GM21576 (cell line): ENCODE measurements at regions not wholly inside any gene's neighbourhood (a gene's known extent, or its start where the extent isn't known, plus 50 kb on each side); places are given as distances from the start of the nearest gene placed in this dataset.

ENCODE experiments used
- ATAC-seq: cut with Tn5 transposase; IDR thresholded peaks from one replicate; pipeline ENCODE4 v1.9.1; 2021; ENCODE audit warnings: mild to moderate bottlenecking, moderate library complexity; ENCODE audit not compliant: unreplicated experiment

GRCh38 chr22:47561115-47561675, 798.7 kb downstream of the TBC1D22A start:
- no peak for ATAC-seq

DNA sequence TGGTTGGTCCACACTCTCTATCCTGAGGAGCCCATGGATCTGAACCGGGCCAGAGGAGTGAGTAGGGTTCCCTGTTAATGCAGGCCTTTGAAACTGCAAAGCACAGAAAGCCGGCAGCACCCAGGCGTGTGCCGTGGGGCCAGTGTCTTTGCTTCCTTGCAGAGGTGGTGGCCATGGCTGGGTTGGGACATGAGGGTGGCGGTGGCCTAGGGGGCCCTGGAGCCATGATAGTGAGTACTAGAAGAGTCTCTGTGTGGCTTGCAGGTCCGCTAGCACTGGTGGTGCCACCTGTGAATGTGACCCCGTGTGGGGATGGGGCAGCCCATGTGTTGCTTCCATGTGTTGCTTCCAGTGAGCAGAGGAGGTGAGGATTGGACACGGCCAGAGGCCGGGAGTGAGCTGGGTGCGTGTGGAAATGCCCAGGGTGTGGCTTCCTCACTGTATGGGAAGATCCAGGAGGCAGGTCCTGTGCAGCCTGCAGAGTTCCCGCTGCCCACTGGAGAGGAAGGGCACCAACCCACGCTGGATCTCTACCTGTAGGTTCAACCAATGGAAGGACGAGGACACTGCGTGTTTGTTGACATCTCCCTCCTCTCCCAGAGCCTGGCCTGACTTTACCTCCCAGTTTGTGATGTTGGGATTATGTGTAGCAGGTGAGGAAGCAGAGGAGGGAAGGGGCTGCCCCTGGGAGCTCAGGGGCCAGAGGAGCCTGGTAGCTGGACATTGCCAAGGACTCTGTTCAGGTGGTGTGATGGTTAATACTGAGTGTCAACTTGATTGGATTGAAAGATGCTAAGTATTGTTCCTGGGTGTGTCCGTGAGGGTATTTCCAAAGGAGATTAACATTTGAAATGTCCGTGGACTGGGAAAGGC, 796.6 kb downstream of the TBC1D22A start:
- no peak for ATAC-seq

- no peak for ATAC-seq
Observed at GRCh38 chr22:47556473-47556872, 794.0 kb downstream of the TBC1D22A start.

DNA sequence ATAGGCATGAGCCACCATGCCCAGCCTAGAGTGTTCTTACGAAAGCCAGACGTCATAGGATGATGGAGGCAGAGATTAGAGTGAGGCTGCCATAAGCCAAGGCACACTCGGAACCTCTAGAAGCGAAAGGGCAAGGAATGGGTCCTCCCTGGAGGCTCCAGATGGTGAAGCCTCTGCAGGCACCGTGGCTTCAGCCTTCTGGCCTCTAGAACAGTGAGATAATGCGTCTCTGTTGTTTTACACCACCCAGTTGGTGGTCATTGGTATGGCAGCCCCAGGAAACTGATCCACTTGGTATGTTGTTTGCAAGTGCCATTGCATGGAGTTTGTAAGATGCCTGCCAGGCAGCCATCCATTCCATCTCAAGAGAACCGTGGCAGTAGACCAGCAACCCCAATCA, 791.0 kb downstream of the TBC1D22A start:
- ATAC-seq, result no peak

DNA sequence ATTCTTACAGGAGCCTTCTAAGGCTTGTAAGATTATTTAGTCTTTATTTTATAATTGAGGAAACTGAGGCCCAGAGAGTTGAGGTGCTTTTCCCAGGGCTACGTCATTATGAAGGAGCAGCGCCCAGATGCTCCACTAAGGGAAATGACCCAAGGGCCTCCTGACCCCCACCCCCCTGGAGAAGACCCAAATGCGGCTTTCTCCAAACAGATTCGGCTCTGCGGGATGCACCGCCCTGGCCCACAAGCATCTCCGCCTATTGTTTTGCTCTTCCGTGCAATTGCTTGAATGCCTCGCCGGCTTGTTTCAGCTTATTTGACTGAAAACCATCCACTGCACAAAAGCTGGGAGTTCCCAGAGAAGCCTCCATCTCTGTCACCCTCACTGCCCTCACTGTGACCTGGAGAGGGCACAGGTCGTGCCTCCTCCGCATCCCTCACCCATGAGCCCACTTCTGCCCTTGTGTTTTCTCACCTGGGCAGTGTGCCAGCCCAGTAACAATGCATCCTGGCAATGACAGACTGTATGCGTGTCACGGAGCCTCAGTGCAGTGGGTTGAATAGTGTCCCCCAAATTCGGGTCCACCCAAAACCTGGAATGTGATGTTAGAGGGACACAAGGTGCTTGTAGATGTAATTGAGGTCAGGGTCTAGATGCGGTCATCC, 790.2 kb downstream of the TBC1D22A start:
- ATAC-seq, result no peak

GRCh38 chr22:47552024-47552423, 789.6 kb downstream of the TBC1D22A start:
- ATAC-seq, result no peak

- no peak for ATAC-seq
Observed at GRCh38 chr22:47551431-47551775, 789.0 kb downstream of the TBC1D22A start.

DNA sequence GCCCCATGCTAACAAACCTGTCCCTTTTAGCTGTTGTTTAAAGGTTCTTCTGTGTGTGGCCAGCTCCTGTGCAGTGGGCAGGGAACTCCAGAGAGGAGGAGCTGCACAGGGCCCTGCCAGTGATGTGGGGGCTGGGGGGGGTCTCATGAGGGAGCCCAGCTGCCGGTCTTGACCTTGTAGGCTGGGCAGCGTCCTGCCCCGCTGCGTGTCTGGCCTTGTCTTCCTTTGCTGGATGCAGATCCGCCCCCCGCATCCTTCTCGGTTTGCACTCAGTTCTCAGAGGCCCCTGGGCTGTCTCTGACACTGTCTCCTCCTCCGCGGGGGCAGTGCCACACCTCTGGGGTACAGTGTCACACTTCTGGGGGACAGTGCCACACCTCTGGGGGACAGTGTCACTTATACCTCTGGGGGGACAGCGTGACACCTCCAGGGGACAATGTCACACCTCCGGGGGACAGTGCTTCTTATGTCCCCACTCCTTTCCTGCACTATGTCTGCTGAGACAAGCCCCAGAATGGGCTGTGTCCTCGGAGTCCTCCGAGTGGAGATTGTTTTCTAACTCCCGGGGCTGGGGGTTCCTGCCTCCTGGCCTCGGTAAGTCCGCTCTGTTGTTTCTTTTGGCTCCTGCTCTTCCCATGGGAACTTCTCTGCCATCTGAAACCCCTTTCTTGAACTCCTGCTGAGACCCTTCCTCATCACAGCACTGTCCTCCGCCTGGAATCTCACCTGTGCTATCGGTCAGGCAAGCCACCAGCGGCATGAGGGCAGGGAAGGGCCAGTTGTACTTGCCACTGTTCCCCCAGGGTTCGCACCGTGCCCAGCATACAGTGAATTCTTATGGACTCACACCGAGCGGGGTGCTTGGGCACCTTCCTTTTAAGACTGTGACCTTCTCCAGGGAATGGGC, 788.3 kb downstream of the TBC1D22A start:
- no peak for ATAC-seq

GRCh38 chr22:47549741-47550340, 787.4 kb downstream of the TBC1D22A start:
- ATAC-seq, result no peak

- no peak for ATAC-seq
Observed at GRCh38 chr22:47548953-47549740, 786.7 kb downstream of the TBC1D22A start.

GRCh38 chr22:47547881-47548650, 785.6 kb downstream of the TBC1D22A start:
- no peak for ATAC-seq

GRCh38 chr22:47547239-47547661, 784.8 kb downstream of the TBC1D22A start:
- ATAC-seq, result no peak

- ATAC-seq, result no peak
Observed at GRCh38 chr22:47544696-47545095, 782.2 kb downstream of the TBC1D22A start.

- no peak for ATAC-seq
Observed at GRCh38 chr22:47543447-47543846, 781.0 kb downstream of the TBC1D22A start.

DNA sequence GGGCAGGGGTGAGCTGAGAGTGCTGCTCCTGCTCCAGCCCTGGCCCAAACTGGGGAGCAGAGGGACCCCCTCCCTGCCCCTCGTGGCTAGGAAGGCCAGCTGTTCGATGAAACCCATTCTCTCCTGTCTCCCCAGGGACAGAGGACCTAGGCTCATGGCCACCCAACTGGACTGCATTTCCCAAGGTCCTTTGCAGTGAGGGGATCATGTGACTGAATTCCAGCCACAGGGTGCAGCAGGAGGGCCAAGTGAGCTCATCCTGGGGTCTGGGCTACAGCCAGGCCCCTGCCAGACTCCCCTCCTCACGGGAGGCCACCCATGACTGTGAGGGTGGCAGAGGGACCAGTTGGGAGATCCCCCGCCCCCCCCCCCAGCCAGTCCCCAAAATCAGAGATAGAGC, 777.6 kb downstream of the TBC1D22A start:
- no peak for ATAC-seq

GRCh38 chr22:47539374-47539773, 776.9 kb downstream of the TBC1D22A start:
- no peak for ATAC-seq

DNA sequence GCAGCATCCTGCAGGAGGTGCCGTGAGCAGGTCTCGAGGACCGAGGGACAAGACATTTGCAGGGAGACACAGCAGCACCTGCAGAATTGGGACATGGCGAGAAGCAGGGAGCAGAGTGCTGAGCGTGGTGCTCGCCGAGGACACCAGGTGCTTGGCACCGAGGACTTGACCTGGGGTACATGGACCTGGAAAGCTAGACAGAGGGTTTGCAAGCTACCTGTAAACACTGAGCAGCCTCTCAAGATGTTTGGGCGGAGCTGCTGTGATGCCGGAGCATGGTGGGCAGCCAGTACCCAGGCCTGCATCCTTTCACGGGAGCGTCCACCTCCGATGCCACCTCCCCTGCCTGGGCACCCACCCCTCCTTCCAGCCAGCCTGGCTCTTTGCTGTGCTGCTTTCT, 773.2 kb downstream of the TBC1D22A start:
- ATAC-seq, result no peak

- ATAC-seq, result no peak
Observed at GRCh38 chr22:47534804-47535410, 772.5 kb downstream of the TBC1D22A start.
